ENCODE measurements at regions not wholly inside any gene's neighbourhood (a gene's known extent, or its start where the extent isn't known, plus 50 kb on each side); places are given as distances from the start of the nearest gene placed in this dataset.
"Not testable (repeated sequence)": the region's sequence is repeated elsewhere in the genome, so short reads cannot be mapped to it uniquely, and the experiment has no call there.

- no peak for DNase-seq (ENCODE audit: extremely low read depth in 1 of 2, low read depth in 1 of 2)
Measured at GRCh38 chr15:62316413-62317060, 151.5 kb upstream of the C2CD4B start.

GRCh38 chr15:62320259-62320658 is 155.2 kb upstream of the C2CD4B start:
- no peak for DNase-seq (ENCODE audit: extremely low read depth in 1 of 2, low read depth in 1 of 2)

GRCh38 chr15:62323353-62323890 is 158.3 kb upstream of the C2CD4B start:
- DNase-seq (ENCODE audit: extremely low read depth in 1 of 2, low read depth in 1 of 2) = no peak

GRCh38 chr15:62324382-62324781 is 159.3 kb upstream of the C2CD4B start:
- DNase-seq (ENCODE audit: extremely low read depth in 1 of 2, low read depth in 1 of 2) = no peak

GRCh38 chr15:62325597-62325996 is 160.5 kb upstream of the C2CD4B start:
- DNase-seq (ENCODE audit: extremely low read depth in 1 of 2, low read depth in 1 of 2) = no peak

- DNase-seq (ENCODE audit: extremely low read depth in 1 of 2, low read depth in 1 of 2) = no peak
Measured at GRCh38 chr15:62326460-62327011, 161.5 kb upstream of the C2CD4B start.

GRCh38 chr15:62327406-62327805 is 162.3 kb upstream of the C2CD4B start:
- no peak for DNase-seq (ENCODE audit: extremely low read depth in 1 of 2, low read depth in 1 of 2)

GRCh38 chr15:62332472-62332871 is 167.4 kb upstream of the C2CD4B start:
- not testable (repeated sequence) for DNase-seq (ENCODE audit: extremely low read depth in 1 of 2, low read depth in 1 of 2)

GRCh38 chr15:62334536-62334935 is 169.5 kb upstream of the C2CD4B start:
- DNase-seq (ENCODE audit: extremely low read depth in 1 of 2, low read depth in 1 of 2) = no peak

- no peak for DNase-seq (ENCODE audit: extremely low read depth in 1 of 2, low read depth in 1 of 2)
Measured at GRCh38 chr15:62337934-62338333, 172.8 kb upstream of the C2CD4B start.

GRCh38 chr15:62338497-62338896 is 173.4 kb upstream of the C2CD4B start:
- DNase-seq (ENCODE audit: extremely low read depth in 1 of 2, low read depth in 1 of 2) = no peak

GRCh38 chr15:62342959-62343358 is 177.9 kb upstream of the C2CD4B start:
- no peak for DNase-seq (ENCODE audit: extremely low read depth in 1 of 2, low read depth in 1 of 2)

GRCh38 chr15:62343397-62343796 is 178.3 kb upstream of the C2CD4B start:
- no peak for DNase-seq (ENCODE audit: extremely low read depth in 1 of 2, low read depth in 1 of 2)

- DNase-seq (ENCODE audit: extremely low read depth in 1 of 2, low read depth in 1 of 2) = peak in 1 of 2 donors; percentile 33
Measured at GRCh38 chr15:62344806-62345539, 179.9 kb upstream of the C2CD4B start.

GRCh38 chr15:62346168-62346567 is 181.1 kb upstream of the C2CD4B start:
- DNase-seq (ENCODE audit: extremely low read depth in 1 of 2, low read depth in 1 of 2) = no peak

- DNase-seq (ENCODE audit: extremely low read depth in 1 of 2, low read depth in 1 of 2) = no peak
Measured at GRCh38 chr15:62348118-62348517, 183.0 kb upstream of the C2CD4B start.

GRCh38 chr15:62348623-62349022 is 183.5 kb upstream of the C2CD4B start:
- no peak for DNase-seq (ENCODE audit: extremely low read depth in 1 of 2, low read depth in 1 of 2)

- no peak for DNase-seq (ENCODE audit: extremely low read depth in 1 of 2, low read depth in 1 of 2)
Measured at GRCh38 chr15:62352817-62353216, 187.7 kb upstream of the C2CD4B start.

GRCh38 chr15:62357431-62357830 is 192.3 kb upstream of the C2CD4B start:
- no peak for DNase-seq (ENCODE audit: extremely low read depth in 1 of 2, low read depth in 1 of 2)

- DNase-seq (ENCODE audit: extremely low read depth in 1 of 2, low read depth in 1 of 2) = no peak
Measured at GRCh38 chr15:62359416-62359815, 194.3 kb upstream of the C2CD4B start.

- no peak for DNase-seq (ENCODE audit: extremely low read depth in 1 of 2, low read depth in 1 of 2)
Measured at GRCh38 chr15:62360332-62361097, 195.4 kb upstream of the C2CD4B start.
